Activated T-helper 1 cell treated with anti-CD3 and anti-CD28 coated beads, Interleukin-2, amount 50 U/mL, for 16 hours (primary cell): ENCODE measurements at regions not wholly inside any gene's neighbourhood (a gene's known extent, or its start where the extent isn't known, plus 50 kb on each side); places are given as distances from the start of the nearest gene placed in this dataset.

Experiments
- DNase-seq, 2 donors: peaks; one replicate each; pipeline ENCODE4 v3.0.0-alpha.2; 2020; ENCODE audit warnings: low read depth in 1 of 2, low spot score in 1 of 2

- no peak for DNase-seq
These were observed 353.1 kb downstream of the EFNB2 start for GRCh38 chr13:106182404-106182803.

GRCh38 chr13:106178816-106179215, 356.6 kb downstream of the EFNB2 start:
- DNase-seq, result no peak

- DNase-seq, result no peak
These were observed 358.3 kb downstream of the EFNB2 start for GRCh38 chr13:106177146-106177545.

- DNase-seq, result no peak
These were observed 359.3 kb downstream of the EFNB2 start for GRCh38 chr13:106176117-106176516.

- DNase-seq, result no peak
These were observed 361.4 kb downstream of the EFNB2 start for GRCh38 chr13:106173891-106174610.

- DNase-seq, result no peak
These were observed 362.1 kb downstream of the EFNB2 start for GRCh38 chr13:106173346-106173745.

- no peak for DNase-seq
These were observed 363.1 kb downstream of the EFNB2 start for GRCh38 chr13:106172176-106172905.

- DNase-seq, result no peak
These were observed 372.0 kb downstream of the EFNB2 start for GRCh38 chr13:106163426-106163825.

GRCh38 chr13:106161146-106161545, 374.3 kb downstream of the EFNB2 start:
- DNase-seq, result no peak

GRCh38 chr13:106159295-106160195, 375.9 kb downstream of the EFNB2 start:
- no peak for DNase-seq

GRCh38 chr13:106156468-106156867, 379.0 kb downstream of the EFNB2 start:
- no peak for DNase-seq

GRCh38 chr13:106155411-106155810, 380.1 kb downstream of the EFNB2 start:
- no peak for DNase-seq

- no peak for DNase-seq
These were observed 381.6 kb downstream of the EFNB2 start for GRCh38 chr13:106153876-106154275.

- DNase-seq, result no peak
These were observed 382.4 kb downstream of the EFNB2 start for GRCh38 chr13:106153041-106153440.

GRCh38 chr13:106152047-106152446, 383.4 kb downstream of the EFNB2 start:
- no peak for DNase-seq

- no peak for DNase-seq
These were observed 384.3 kb downstream of the EFNB2 start for GRCh38 chr13:106151056-106151699.

GRCh38 chr13:106145997-106146864, 389.2 kb downstream of the EFNB2 start:
- DNase-seq, result no peak

- no peak for DNase-seq
These were observed 390.4 kb downstream of the EFNB2 start for GRCh38 chr13:106145070-106145469.

GRCh38 chr13:106143930-106144709, 391.3 kb downstream of the EFNB2 start:
- no peak for DNase-seq
